ENCODE measurements at regions not wholly inside any gene's neighbourhood (a gene's known extent, or its start where the extent isn't known, plus 50 kb on each side); places are given as distances from the start of the nearest gene placed in this dataset.

GRCh38 chr7:51982653-51983052, 666.0 kb upstream of the COBL start:
- no peak overlapping the region for H3K4me3 ChIP-seq (ENCODE audit: low read depth, low read length)
- TF ChIP-seq, protein P1, sequence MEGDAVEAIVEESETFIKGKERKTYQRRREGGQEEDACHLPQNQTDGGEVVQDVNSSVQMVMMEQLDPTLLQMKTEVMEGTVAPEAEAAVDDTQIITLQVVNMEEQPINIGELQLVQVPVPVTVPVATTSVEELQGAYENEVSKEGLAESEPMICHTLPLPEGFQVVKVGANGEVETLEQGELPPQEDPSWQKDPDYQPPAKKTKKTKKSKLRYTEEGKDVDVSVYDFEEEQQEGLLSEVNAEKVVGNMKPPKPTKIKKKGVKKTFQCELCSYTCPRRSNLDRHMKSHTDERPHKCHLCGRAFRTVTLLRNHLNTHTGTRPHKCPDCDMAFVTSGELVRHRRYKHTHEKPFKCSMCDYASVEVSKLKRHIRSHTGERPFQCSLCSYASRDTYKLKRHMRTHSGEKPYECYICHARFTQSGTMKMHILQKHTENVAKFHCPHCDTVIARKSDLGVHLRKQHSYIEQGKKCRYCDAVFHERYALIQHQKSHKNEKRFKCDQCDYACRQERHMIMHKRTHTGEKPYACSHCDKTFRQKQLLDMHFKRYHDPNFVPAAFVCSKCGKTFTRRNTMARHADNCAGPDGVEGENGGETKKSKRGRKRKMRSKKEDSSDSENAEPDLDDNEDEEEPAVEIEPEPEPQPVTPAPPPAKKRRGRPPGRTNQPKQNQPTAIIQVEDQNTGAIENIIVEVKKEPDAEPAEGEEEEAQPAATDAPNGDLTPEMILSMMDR (IDR thresholded peaks at IDR 0.05; ENCODE audit: insufficient read depth, low read depth, low read length, missing control alignments): no peak
- DNase-seq (ENCODE audit: low read depth): no peak

- TF ChIP-seq, protein P1 (IDR thresholded peaks at IDR 0.05; ENCODE audit: insufficient read depth, low read depth, low read length, missing control alignments): no peak
- no peak for DNase-seq (ENCODE audit: low read depth)
- H3K4me3 ChIP-seq (ENCODE audit: low read depth, low read length): no peak overlapping the region
These were observed 664.2 kb upstream of the COBL start for GRCh38 chr7:51980812-51981211.

- no peak overlapping the region for H3K4me3 ChIP-seq (ENCODE audit: low read depth, low read length)
- TF ChIP-seq, protein P1 (IDR thresholded peaks at IDR 0.05; ENCODE audit: insufficient read depth, low read depth, low read length, missing control alignments): no peak
- no peak for DNase-seq (ENCODE audit: low read depth)
These were observed 663.7 kb upstream of the COBL start for GRCh38 chr7:51980313-51980712.

DNA sequence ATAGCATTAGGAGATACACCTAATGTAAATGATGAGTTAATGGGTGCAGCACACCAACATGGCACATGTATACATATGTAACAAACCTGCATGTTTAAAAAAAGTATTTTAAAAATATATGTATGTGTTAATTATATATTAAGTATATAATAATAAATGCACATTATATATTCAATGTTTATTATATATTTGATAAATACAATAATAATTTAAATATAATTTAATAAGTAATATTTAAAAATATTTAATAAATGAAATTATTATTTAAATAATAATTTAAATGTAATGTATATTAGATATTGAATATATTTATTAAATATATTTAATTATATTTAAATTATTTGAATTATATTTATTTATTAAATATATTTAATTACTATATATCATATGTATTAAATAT, 661.3 kb upstream of the COBL start:
- TF ChIP-seq, protein P1 (IDR thresholded peaks at IDR 0.05; ENCODE audit: insufficient read depth, low read depth, low read length, missing control alignments): no peak
- no peak for DNase-seq (ENCODE audit: low read depth)
- no peak overlapping the region for H3K4me3 ChIP-seq (ENCODE audit: low read depth, low read length)

DNA sequence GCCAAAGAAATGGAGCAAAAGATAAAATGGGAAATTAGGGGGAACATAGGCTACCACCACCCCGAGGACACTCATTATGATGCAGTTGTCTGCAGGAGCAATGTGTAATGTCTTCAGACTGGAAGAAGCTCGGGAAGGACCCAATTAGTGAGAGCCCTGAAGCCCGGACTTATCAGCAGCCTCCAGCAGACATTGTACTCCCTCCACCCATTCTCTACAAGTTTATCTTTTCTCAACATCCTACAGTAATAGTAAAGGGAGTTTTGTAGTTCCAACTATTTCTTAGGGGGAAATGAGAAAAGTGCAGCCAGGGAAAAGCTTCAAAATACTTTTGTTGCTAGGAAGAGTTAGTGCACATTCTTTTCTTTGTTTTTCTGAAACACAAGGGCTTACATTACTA, 657.3 kb upstream of the COBL start:
- DNase-seq (ENCODE audit: low read depth): no peak
- H3K4me3 ChIP-seq (ENCODE audit: low read depth, low read length): no peak overlapping the region
- TF ChIP-seq, protein P1 (IDR thresholded peaks at IDR 0.05; ENCODE audit: insufficient read depth, low read depth, low read length, missing control alignments): no peak

DNA sequence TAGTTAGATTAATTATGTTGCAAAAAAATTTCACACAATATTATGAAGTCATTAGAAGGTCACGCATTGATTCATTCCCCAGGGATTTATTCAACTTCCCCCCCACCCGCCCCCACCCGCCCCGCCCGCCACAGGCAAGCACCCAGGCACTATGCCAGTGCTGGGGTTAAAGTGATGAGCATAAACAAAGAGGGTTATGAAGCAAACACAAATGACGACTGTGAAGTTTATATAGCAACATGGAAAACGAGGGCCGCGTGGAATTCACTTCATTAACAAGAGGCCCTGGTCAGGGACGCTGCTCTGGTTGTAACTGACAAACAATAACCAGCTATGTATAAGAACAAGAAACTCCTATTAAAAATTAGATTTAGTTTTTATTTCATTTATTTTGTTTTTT, 656.5 kb upstream of the COBL start:
- DNase-seq (ENCODE audit: low read depth): no peak
- no peak overlapping the region for H3K4me3 ChIP-seq (ENCODE audit: low read depth, low read length)
- TF ChIP-seq, protein P1 (IDR thresholded peaks at IDR 0.05; ENCODE audit: insufficient read depth, low read depth, low read length, missing control alignments): no peak

- DNase-seq (ENCODE audit: low read depth): no peak
- H3K4me3 ChIP-seq (ENCODE audit: low read depth, low read length): no peak overlapping the region
- TF ChIP-seq, protein P1 (IDR thresholded peaks at IDR 0.05; ENCODE audit: insufficient read depth, low read depth, low read length, missing control alignments): no peak
These were observed 654.5 kb upstream of the COBL start for GRCh38 chr7:51970961-51971665.

Data from GM12865 (cell line).